AG10803 (cell line): ENCODE measurements at regions not wholly inside any gene's neighbourhood (a gene's known extent, or its start where the extent isn't known, plus 50 kb on each side); places are given as distances from the start of the nearest gene placed in this dataset.

ENCODE experiments used
- DNase-seq: peaks from one replicate; pipeline ENCODE4 v3.0.0; 2010; ENCODE audit warnings: low read depth
- H3K4me3 ChIP-seq: 2 replicates; pipeline ENCODE4 v1.5.1; 2011; ENCODE audit warnings: mild to moderate bottlenecking, low read length, control low read depth
- CTCF ChIP-seq: conservative IDR thresholded peaks from 2 replicates; pipeline ENCODE4 v1.5.1; 2011; ENCODE audit warnings: mild to moderate bottlenecking, low read length, control low read depth, inconsistent platforms

- peak; percentile 14 for DNase-seq
- no peak overlapping the region for H3K4me3 ChIP-seq
- no peak for TF ChIP-seq CTCF
These were observed 484.7 kb downstream of the IRS2 start for GRCh38 chr13:109301726-109302125.

GRCh38 chr13:109301276-109301675 lies 485.1 kb downstream of the IRS2 start:
- TF ChIP-seq CTCF: no peak
- no peak for DNase-seq
- no peak overlapping the region for H3K4me3 ChIP-seq

- 0 out of 2 replicates have a peak, but pooled peaks have one; percentile 17 for TF ChIP-seq CTCF
- H3K4me3 ChIP-seq: no peak overlapping the region
- DNase-seq: peak; percentile 97
These were observed 488.8 kb downstream of the IRS2 start for GRCh38 chr13:109297628-109298027.

GRCh38 chr13:109293166-109293565 lies 493.2 kb downstream of the IRS2 start:
- no peak for DNase-seq
- TF ChIP-seq CTCF: no peak
- no peak overlapping the region for H3K4me3 ChIP-seq

GRCh38 chr13:109288151-109288709 lies 498.2 kb downstream of the IRS2 start:
- peak; percentile 21 for DNase-seq
- no peak overlapping the region for H3K4me3 ChIP-seq
- TF ChIP-seq CTCF: no peak

GRCh38 chr13:109287553-109287952 lies 498.8 kb downstream of the IRS2 start:
- no peak for DNase-seq
- H3K4me3 ChIP-seq: no peak overlapping the region
- no peak for TF ChIP-seq CTCF

GRCh38 chr13:109285586-109285985 lies 500.8 kb downstream of the IRS2 start:
- H3K4me3 ChIP-seq: no peak overlapping the region
- no peak for TF ChIP-seq CTCF
- no peak for DNase-seq
